NCI-H1417 treated with DMSO at 0.1 percent for 48 hours (cell line): ENCODE measurements at regions not wholly inside any gene's neighbourhood (a gene's known extent, or its start where the extent isn't known, plus 50 kb on each side); places are given as distances from the start of the nearest gene placed in this dataset.
A peak's percentile ranks its signal among the peaks of the same experiment; 100 is the strongest.

Experiments used
- DNase-seq: peaks from one replicate; lab custom pipeline; 2025; lab: John Stamatoyannopoulos, UW

- DNase-seq = no peak
Measured at GRCh38 chr16:54510685-54511221, 224.2 kb upstream of the IRX3 start.

- DNase-seq = no peak
Measured at GRCh38 chr16:54509456-54509855, 222.9 kb upstream of the IRX3 start.

- no peak for DNase-seq
Measured at GRCh38 chr16:54508351-54508750, 221.8 kb upstream of the IRX3 start.

GRCh38 chr16:54506741-54507500, 220.3 kb upstream of the IRX3 start:
- DNase-seq = peak; percentile 13

- no peak for DNase-seq
Measured at GRCh38 chr16:54506214-54506580, 219.6 kb upstream of the IRX3 start.

- DNase-seq = no peak
Measured at GRCh38 chr16:54505549-54506213, 219.1 kb upstream of the IRX3 start.

- DNase-seq = no peak
Measured at GRCh38 chr16:54504372-54504771, 217.8 kb upstream of the IRX3 start.

- no peak for DNase-seq
Measured at GRCh38 chr16:54503856-54504219, 217.3 kb upstream of the IRX3 start.

- DNase-seq = no peak
Measured at GRCh38 chr16:54503011-54503855, 216.6 kb upstream of the IRX3 start.

GRCh38 chr16:54501797-54502196, 215.2 kb upstream of the IRX3 start:
- DNase-seq = no peak

- no peak for DNase-seq
Measured at GRCh38 chr16:54493594-54493993, 207.0 kb upstream of the IRX3 start.

- DNase-seq = no peak
Measured at GRCh38 chr16:54493061-54493460, 206.5 kb upstream of the IRX3 start.

- DNase-seq = no peak
Measured at GRCh38 chr16:54490112-54490488, 203.5 kb upstream of the IRX3 start.

- DNase-seq = peak; percentile 58
Measured at GRCh38 chr16:54489225-54490111, 202.9 kb upstream of the IRX3 start.

- DNase-seq = no peak
Measured at GRCh38 chr16:54488729-54489128, 202.1 kb upstream of the IRX3 start.

- DNase-seq = no peak
Measured at GRCh38 chr16:54487933-54488332, 201.3 kb upstream of the IRX3 start.

- DNase-seq = no peak
Measured at GRCh38 chr16:54484700-54485099, 198.1 kb upstream of the IRX3 start.

GRCh38 chr16:54482892-54483574, 196.4 kb upstream of the IRX3 start:
- DNase-seq = no peak

- no peak for DNase-seq
Measured at GRCh38 chr16:54480429-54480828, 193.8 kb upstream of the IRX3 start.

GRCh38 chr16:54479546-54479945, 193.0 kb upstream of the IRX3 start:
- DNase-seq = no peak

GRCh38 chr16:54477714-54478113, 191.1 kb upstream of the IRX3 start:
- DNase-seq = no peak
